PC-9 (cell line): ENCODE measurements at regions not wholly inside any gene's neighbourhood (a gene's known extent, or its start where the extent isn't known, plus 50 kb on each side); places are given as distances from the start of the nearest gene placed in this dataset.

ENCODE experiments used
- CTCF ChIP-seq: fragments of 200-600 bp; sonication (generic); conservative IDR thresholded peaks from 2 replicates; pipeline ENCODE4 v1.6.1; 2017; ENCODE audit warnings: mixed run types, antibody characterized with exemption, mild to moderate bottlenecking, moderate library complexity
- EZH2 ChIP-seq: fragments of 200-600 bp; sonication (generic); IDR thresholded peaks from 2 replicates; pipeline ENCODE4 v1.8.0; 2017; ENCODE audit warnings: antibody characterized with exemption, low read depth

GRCh38 chr6:74574794-74575193 lies 631.1 kb downstream of the COL12A1 start:
- TF ChIP-seq CTCF: peak; percentile 69
- no peak for TF ChIP-seq EZH2
